Left ventricle myocardium inferior (tissue), 1 donor: ENCODE measurements at regions not wholly inside any gene's neighbourhood (a gene's known extent, or its start where the extent isn't known, plus 50 kb on each side); places are given as distances from the start of the nearest gene placed in this dataset.

Experiments used
- DNase-seq: peaks from one replicate; pipeline ENCODE4 v3.0.0-alpha.2; 2020
- H3K27ac ChIP-seq: fragments of 200-600 bp; replicated peaks from 2 replicates; pipeline ENCODE4 v1.8.0; 2021
- H3K27me3 ChIP-seq: fragments of 200-600 bp; 2 replicates; pipeline ENCODE4 v1.8.0; 2021; ENCODE audit warnings: low read depth
- H3K36me3 ChIP-seq: fragments of 200-600 bp; 2 replicates; pipeline ENCODE4 v1.8.0; 2021
- H3K4me1 ChIP-seq: fragments of 200-600 bp; 2 replicates; pipeline ENCODE4 v1.8.0; 2021
- H3K4me3 ChIP-seq: fragments of 200-600 bp; 2 replicates; pipeline ENCODE4 v1.8.0; 2021; ENCODE audit warnings: mild to moderate bottlenecking, moderate library complexity
- H3K9me3 ChIP-seq: fragments of 200-600 bp; replicated peaks from 2 replicates; pipeline ENCODE4 v1.8.0; 2021
- CTCF ChIP-seq: fragments of 200-600 bp; IDR thresholded peaks from 2 replicates; pipeline ENCODE4 v1.8.0; 2021; ENCODE audit warnings: antibody characterized with exemption, mild to moderate bottlenecking, borderline replicate concordance
- intact Hi-C: fragments of 100-400 bp; cut with micrococcal nuclease; formaldehyde crosslinking; loops from one replicate; pipeline ENCODE4 v1.11.0; 2022
- donor health status: DM: no; HTN: yes; CAD: no; lungs with severe emphysema.

GRCh38 chr2:239460780-239461179 lies 60.0 kb upstream of the HDAC4 start:
- Histone ChIP-seq H3K36me3 (no peaks in the 10 kb centered on the region), H3K9me3 (no peaks in the 10 kb centered on the region), H3K4me3 (no peak overlapping the region), H3K27me3 (peaks cover 45% of the 10 kb centered on the region), H3K4me1 (peaks cover 12% of the 10 kb centered on the region), H3K27ac (no peak overlapping the region)
- no peak for DNase-seq
- intact Hi-C loops: no loop called here
- no peak for TF ChIP-seq CTCF

- peaks cover 12% of the 10 kb centered on the region for H3K4me1 ChIP-seq
- intact Hi-C loops: no loop called here
- H3K27me3 ChIP-seq: peaks cover 37% of the 10 kb centered on the region
- no peak for DNase-seq
- no peak for TF ChIP-seq CTCF
- peaks cover under 1% of the 10 kb centered on the region for H3K9me3 ChIP-seq
- no peak overlapping the region for H3K27ac ChIP-seq
- H3K36me3 ChIP-seq: no peaks in the 10 kb centered on the region
- H3K4me3 ChIP-seq: no peak overlapping the region
Observed at GRCh38 chr2:239459606-239460005, 58.8 kb upstream of the HDAC4 start.

- no peaks in the 10 kb centered on the region for H3K36me3 ChIP-seq
- H3K27me3 ChIP-seq: peaks cover 32% of the 10 kb centered on the region
- H3K9me3 ChIP-seq: peaks cover 6% of the 10 kb centered on the region
- H3K4me1 ChIP-seq: peaks cover 10% of the 10 kb centered on the region
- no peak for TF ChIP-seq CTCF
- no peak for DNase-seq
- H3K27ac ChIP-seq: no peak overlapping the region
- intact Hi-C loops: no loop called here
- H3K4me3 ChIP-seq: no peak overlapping the region
Observed at GRCh38 chr2:239459056-239459455, 58.2 kb upstream of the HDAC4 start.

- Histone ChIP-seq H3K27me3 (peaks cover 26% of the 10 kb centered on the region), H3K4me3 (no peak overlapping the region), H3K9me3 (peaks cover 19% of the 10 kb centered on the region), H3K36me3 (no peaks in the 10 kb centered on the region), H3K27ac (no peak overlapping the region), H3K4me1 (no peaks in the 10 kb centered on the region)
- TF ChIP-seq CTCF: no peak
- DNase-seq: no peak
- intact Hi-C loops: no loop called here
Observed at GRCh38 chr2:239457586-239458445, 57.0 kb upstream of the HDAC4 start.

- intact Hi-C loops: no loop called here
- Histone ChIP-seq H3K36me3 (no peaks in the 10 kb centered on the region), H3K4me3 (no peak overlapping the region), H3K27me3 (peaks cover 26% of the 10 kb centered on the region), H3K9me3 (peaks cover 27% of the 10 kb centered on the region), H3K4me1 (no peaks in the 10 kb centered on the region), H3K27ac (no peak overlapping the region)
- DNase-seq: no peak
- no peak for TF ChIP-seq CTCF
Observed at GRCh38 chr2:239456940-239457339, 56.1 kb upstream of the HDAC4 start.
